ENCODE measurements at regions not wholly inside any gene's neighbourhood (a gene's known extent, or its start where the extent isn't known, plus 50 kb on each side); places are given as distances from the start of the nearest gene placed in this dataset.

DNA sequence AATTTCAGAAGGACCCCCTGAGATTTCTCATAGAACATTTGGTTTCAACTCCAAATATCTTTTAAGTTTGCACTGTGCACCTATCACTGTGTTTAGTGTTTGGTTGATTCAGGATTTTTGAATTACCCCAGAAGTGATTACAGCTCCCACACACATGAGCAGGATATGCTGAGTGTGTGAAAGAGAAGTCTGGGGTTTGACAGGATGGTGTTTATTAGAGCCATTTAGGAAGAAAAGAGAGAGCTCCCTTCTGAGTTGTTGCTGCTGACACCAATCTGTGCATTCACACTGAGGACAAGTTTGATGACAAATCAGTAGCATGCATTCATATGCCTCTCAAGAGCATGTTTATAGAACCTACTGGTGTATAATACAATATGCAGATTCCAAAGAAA lies 118.1 kb downstream of the RPL22L1 start:
- DNase-seq, result no peak

DNA sequence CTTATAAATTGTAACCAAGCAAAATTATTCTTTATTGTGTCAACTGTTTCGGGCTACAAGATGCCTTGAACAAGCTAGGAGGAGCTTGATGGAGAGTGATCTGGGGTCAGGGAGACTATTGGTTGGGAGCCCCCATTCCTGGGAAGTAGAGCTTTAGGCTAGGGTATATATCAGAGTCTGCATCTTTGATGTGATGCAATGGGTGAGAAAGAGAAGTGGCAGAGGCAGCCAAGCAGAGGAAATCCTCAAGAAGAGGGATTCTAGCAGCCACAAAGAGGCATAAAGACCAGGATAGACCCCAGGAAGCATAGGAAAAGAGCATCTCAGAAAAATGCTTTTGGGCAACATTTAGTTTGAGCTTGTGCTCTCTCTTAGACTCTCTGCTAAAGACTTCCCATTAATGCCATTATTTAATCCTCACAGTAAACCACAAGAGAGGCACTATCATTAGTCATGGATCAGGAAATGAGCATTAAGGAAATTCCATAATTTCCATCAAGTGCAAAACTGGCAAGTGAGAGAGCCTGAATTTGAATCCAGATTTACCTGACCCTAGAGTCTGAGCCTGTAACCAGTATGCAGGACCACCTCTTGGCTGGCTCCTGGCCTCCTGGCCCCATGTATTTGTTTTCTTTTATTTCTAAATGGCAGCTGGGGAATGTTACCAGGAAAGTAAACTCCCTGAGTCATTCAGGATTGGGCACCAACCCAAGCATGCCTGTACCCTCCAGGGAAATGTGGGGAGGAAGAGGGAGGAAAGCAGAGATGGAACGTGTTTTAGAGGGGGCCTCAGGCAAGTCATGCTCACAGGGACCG lies 118.7 kb downstream of the RPL22L1 start:
- DNase-seq, result no peak

DNA sequence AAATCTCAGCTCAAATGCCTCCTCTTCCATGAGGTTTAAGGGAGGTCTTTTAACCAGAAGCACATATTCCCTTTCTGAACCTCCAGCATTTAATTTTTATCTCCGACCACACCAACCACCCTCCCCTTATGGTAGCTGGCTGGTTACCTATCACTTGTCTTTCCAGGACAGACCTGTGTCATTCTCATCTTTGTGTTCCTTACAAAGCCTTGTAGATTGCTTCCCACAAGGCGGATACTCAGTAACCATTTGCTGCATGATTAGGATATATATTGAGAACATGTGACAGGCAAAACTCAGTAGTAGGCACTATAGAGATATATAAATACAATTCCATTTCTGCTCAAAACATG lies 119.5 kb downstream of the RPL22L1 start:
- DNase-seq, result no peak

DNA sequence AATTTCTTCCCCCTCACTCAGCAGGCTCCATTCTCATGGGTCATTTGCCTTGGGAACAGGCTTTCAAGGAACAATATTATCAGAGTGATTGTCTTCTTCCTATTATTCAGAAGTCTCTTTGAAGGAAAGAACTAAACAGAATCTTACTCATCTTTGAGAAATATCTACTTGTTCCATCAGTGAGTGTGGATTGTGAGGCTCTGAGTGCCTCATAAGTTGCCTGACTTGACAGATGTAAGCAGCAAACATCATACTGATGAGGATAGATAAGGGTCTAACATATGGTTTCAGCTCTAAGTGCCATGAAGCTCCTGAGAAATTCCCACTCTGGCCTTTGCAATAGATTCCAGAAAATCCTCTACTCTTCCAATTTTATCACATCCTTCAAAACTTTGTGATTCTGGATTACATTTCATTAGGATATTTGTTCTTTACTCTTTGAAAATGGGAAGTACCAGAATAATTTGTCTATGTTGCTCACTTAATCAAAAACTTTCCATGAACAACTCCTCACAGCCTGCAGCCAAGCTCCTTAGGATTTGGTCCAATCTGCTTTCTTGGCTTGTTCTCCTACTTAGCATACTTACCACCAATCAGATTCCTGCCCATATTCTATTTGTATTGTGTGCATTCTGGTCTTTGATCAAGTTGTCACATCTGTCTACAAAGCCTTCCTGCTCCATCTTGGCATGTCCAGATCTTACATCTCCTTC lies 120.1 kb downstream of the RPL22L1 start:
- no peak for DNase-seq

DNA sequence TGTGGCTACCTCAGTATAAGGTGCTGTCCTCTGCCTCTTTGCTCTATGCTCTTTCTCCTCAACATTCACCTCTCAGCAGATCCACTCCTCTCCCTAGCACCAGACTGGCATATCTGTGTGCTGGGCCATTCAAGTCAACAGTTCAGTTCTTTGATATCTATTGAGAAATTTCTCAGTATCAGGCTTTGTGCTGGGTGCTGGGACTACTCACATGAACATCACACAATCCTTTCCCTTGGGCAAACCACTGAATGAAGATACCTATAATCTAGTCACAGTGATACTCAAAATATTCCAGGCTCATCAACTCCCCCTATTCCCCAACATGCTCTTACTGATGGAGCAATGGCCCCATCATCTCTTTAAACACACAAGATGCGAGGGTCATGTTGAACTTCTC lies 120.8 kb downstream of the RPL22L1 start:
- DNase-seq, result no peak

DNA sequence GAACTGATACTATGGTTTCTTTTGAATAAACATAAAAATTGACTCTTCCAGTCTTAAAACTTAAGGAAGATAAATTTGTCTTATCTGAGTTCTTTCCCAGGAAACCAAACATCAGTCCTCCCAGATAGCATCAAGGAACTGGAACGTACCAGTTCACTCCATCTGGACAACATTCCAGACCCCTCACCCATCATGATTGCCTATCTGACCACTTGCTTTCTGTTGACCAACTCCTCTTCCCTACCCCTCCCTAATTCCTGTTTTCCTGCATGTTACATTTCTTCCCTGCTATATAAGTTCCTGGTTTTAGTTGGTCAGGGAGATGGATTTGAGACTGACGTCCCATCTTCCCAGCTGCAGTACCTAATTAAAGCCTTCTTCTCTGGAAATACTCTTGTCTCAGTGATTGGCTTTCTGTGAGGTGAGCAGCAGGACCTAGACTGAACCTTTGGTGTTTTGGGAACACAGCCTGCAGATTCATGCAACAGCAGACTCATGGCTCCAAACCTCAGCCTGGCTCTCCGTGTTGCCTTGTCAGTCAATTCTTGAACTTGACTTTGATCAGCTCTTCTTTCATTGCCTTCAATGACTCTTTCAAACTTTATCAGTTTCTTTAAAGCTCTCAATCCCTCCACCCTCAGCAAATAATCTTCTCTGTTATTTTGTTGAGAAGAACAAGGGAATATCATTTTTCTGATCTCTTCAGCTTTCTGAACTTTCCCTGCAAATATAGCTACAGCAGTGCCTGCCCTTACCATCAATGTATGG lies 123.6 kb downstream of the RPL22L1 start:
- DNase-seq, result no peak

DNA sequence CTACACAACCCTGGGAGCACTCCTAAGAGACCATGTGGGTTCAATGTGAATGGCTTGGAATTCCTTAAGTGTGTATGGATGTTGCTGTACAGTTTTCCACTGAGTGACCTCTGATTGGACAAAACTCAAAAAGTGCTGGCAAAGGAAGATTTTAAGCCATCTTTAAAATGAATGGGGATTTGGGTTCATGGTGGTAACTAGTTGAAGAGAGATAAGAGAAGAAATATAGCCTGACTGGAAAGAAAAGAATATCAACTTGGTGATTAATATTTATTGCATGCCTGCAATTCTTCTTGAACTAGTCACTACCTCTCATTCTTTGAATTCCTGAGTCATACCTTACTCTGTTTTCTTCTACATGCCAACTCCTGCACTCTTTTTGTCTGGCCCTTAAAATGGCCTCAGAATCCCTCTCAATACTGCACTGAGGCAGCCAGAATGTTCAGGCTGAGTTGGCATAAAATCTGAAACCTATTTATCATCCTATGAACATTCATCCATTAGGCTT lies 124.7 kb downstream of the RPL22L1 start:
- DNase-seq, result no peak

DNA sequence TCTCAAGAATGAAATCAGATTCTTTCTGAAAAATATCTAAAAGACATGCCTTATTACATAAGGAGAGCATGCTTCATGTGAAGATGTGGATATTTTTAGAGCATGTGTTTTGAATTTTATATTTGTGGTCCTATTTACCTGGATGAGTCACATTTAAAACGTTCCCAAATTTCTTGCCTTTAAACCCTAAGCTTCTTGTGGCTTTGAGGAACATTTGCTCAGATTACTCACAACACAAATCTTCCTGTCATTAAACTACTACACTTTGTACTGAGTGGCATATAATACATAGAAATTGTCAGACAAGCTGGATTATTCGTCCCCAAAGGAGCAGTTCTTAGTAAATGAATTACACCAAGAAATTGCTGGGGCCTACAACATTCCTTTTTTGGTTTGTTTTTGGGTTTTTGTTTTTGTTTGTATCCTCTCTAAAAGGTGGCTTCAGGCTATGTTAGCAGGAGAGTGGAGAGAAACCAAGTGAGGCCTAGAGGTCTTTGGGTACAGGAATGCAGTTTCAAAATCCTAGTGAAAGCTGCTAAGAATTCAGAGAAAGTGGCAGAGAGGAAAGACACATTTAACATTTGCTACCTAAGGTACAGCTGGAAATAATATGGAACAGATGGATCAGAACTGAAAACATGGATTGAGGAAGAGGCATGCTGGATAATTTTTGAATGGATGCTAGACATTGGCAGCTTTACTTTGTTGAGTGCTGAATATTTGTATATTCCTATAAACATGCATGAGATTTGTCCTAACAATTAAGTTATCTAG lies 128.1 kb downstream of the RPL22L1 start:
- no peak for DNase-seq

DNA sequence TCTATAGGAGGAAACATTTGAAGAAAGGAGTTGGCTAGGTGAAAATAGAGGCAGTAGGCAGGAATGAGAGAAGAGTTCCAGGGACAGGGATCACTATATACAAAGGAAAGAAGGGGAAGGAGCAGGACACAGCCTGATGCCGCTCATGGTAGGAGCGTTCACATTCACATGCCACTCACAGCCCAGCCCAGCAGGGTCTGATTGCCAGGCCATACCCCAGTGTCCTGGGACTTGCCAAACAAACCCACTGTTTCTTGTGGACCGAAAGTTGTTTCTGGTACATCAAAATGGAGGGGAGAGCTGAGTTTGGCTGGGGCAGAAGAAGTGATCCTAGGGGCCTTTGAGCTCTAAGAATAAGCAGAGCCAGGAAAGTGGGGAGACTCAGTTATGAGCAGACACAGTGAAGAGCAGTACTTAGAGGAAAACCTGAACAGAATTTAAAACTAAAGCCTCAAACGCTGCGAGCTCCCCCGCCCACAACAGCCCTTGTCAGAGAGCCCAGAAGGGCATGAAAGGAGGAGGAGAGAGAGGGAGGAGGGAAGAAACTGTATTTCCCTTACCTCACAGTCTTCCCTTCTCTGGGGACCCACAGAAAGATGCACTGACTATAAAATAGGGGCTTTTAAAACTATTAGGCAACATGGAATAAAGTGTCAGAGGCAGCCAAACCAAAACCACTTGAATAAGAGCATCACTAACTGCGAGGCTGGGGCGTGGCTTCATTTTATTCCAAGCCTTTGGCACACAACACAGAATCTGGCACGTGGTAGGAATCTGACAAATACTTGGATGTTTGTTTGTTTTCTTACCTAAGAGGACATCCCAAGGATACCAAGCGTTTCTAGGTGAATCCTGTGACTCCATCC lies 129.0 kb downstream of the RPL22L1 start:
- DNase-seq, result no peak

DNA sequence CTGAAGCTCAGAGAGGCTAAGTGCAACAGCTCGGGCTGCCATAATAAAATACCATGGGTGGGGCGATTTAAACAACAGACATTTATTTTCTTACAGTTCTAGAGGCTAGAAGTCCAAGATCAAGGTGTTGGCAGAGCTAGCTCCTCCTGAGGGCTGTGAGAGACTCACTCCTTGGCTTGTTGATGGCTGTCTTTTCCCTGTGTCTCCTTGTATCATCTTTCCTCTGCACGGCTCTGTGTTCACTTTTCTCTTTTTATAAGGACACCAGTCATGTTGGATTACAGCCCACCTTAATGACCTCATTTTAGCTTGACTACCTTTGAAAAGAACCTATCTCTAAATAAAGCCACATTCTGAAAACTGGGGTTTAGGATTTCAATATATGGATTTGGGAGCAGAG lies 129.7 kb downstream of the RPL22L1 start:
- no peak for DNase-seq

DNA sequence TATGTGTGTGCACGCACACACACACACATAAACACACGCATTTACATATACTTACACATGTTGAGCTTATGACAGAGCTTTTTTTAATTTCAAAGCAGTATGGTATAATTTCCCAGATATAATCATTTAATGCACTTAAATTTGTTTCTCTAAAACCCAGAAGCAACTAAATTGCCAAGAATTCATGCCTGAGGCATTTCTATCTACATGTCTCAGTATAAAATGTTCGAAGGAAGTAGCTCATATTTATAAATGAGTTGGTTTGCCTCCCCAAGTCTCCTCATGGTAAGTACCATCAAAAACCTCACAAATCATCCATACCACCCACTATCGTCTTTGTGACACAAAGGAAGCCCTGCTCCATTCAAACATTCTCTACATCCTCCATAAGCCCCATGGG lies 130.6 kb downstream of the RPL22L1 start:
- no peak for DNase-seq

DNA sequence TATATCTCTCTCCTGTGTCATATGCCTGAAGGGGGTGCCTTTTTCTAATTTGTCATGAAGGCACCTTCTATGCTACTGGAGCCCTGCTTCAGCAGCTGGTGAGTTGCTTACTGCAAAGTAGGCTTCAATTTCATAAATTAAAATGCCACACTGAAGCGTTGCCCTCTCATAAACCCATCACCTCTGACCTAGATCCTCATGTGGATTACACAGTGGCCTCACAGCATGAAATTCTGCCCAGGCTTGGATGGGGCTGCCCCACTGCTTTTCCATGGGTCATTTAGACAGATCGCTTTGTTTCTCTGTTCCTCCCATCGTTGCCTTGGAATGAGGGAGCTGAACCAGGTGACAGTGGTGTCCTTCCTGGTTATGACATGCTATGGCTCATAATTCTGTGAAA lies 131.2 kb downstream of the RPL22L1 start:
- DNase-seq, result no peak

DNA sequence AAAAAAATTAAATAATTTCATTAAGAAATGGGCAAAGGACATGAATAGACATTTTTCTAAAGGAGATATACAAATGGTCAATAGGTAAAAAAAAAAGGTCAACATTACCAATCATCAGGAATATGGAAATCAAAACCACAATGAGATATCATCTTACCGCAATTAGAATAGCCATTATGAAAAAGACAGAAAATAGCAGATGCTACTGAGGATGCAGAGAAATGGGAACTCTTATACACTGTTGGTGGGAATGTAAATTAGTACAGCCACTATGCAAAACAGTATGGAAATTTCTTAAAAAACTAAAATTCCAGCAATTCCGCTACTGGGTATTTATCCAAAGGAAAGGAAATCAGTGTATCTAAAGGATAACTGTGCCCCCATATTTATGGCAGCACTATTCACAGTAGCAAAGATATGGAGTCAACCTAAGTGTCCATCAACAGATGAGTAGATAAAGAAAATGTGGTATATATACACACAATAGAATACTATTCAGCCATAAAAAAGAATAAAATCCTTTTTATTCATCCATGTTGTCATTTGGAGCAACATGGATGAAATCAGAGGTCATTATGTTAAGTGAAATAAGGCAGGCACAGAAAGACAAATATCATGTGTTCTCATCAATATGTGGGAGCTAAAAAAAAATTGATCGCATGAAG lies 132.4 kb downstream of the RPL22L1 start:
- no peak for DNase-seq

DNA sequence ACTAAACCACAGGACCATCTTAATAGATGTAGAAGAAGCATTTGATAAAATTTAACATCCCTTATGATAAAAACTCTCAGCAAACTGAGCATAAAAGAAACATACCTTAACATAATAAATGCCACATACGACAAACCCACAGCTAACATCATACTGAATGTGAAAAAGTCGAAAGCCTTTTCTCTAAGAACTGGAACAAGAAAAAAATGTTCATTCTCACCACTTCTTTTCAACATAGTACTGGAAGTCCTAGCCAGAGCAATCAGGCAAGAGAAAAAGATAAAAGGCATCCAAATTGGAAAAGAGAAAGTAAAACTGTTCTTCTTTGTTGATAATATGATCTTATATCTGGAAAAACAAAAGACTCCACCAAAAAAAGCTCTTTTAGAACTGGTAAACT lies 134.2 kb downstream of the RPL22L1 start:
- no peak for DNase-seq

DNA sequence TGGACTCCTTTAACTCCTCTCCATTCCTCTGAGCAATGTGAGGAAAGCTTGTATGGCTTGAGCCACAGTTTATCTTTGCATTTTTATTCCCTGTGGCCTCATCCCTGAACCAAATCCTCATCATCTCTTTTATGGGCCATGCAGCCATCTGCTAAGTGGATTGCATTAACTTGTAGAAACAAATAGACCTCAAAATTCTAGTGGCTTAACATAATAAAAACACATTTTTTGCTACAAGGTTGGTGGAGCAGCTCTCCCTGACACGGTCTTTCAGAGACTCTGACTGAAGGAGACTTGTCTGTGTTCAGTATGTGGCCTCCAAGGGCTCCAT lies 135.3 kb downstream of the RPL22L1 start:
- no peak for DNase-seq

DNA sequence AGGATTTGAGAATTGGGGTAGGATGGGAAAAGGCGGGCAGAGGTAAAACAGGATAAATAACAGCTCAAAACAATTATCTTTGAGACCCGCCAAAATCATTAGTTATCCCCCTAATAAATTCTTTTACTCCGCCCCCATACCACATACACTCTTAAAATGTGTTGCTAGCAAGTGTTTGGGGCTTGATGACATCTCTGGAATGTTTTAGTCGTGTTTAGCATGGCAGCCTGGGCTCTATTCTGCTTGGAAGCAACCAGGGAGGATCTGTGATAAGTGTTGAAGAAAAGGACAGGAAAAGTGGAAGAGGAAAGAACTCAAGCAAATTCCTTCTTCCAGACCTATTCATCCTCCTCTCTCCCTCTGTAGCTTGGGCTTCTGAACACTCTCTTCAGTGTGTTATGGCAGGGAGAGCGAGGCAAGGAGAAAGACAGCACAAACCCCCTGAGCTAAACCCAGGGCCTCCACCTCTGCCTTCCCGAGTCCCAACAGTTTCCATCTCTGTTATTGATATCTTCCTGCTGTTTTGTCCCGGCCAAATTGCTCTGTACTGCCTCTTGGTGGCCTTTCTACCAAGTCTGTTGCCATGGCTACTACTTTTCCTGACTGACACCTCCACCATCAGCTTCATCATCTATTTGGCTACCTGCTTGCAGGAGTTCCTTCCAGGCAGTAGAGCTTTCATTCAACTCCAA lies 135.8 kb downstream of the RPL22L1 start:
- DNase-seq, result no peak

DNA sequence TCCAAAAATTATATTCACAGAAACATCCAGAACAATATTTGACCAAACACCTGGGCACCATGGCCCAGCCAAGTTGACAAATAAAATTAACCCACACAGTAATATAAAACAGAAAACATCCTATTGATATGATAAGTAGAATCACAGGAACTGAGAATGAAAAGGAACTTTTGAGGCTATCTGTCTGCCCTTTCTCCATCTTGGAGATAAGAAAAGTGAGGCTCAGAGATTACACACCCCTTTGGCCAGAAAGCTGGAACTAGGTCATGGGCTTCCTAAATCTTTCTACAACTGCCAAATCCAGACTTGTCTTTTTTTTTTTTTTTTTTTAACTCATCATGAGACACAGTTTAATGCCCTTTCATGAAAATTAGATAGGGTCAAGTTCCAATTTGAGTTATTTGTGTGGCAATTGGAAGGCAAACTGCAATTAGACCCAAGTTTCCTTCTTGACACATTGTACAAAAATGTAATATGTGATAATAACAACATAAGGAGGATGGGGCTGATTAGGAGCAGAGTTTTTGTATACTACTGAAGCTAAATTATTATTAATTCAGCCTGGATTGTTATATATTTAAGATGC lies 137.2 kb downstream of the RPL22L1 start:
- no peak for DNase-seq

DNA sequence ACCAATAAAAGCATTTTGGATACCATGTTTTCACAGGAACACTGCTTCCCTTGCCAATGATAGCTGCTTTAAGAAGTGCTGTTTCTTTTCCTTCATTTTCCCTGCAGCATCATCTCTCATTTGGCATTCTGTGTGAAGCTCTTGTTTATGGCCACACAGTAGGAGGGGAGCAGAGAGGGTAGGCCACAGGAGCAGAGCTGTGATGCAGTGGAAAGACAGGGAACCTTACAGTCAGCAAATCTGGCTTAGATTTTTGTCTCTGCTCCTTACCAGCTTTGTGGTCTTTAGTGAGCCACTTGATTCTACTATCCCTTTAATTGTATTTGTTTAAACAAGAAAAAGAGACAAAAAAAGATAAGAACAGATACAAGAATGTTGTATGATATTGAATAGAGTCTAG lies 138.7 kb downstream of the RPL22L1 start:
- no peak for DNase-seq

DNA sequence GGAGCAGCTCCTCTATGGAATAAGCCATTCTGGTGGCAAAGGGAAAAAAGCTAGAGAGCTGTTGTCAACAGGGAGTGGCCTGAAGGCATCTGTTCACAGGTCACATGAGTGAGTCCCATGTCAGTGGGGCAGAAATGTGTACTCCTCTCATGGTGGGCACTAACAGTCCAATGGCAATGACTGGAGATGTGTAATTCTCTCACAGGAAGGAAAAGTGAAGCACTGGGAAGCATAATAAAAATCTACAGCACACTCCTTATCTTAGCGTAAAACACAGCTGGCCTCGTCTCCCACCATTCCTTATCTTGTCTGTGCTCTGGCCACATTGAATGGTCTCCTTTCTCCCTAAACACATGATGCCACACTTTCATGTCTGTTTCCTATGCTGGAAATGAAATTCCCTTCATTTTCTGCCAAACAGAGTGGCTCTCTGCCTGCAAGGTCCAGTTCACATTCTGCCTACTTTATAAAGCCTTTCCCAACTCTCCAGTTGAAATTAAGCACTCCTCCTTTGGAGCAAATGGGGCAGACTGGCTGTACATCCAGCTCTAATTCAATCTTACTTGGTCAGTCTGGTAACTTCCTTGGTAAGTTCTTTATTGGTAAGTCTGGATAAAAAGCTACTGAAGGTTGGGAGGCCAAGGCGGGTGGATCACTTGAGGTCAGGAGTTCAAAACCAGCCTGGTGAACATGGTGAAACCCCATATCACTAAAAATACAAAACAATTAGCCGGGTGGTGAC lies 139.8 kb downstream of the RPL22L1 start:
- DNase-seq, result no peak

DNA sequence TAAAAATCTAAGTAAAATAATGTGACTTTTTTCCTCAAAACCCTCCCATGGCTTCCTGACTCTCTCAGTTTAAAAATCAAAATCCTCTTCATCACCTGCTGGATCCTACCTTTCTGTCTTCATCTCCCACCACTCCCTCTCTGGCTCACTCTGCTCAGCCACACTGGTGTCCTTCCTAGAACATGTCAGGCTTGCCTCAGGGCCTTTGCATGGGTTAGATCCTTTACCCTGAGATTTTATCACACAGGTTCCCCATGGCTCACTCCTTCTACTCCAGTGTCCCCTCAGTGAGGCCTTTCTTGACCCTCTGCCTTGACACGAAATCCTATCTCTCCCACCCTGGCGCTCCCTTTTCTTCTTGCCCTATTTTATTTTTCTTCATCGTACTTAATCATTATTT lies 141.8 kb downstream of the RPL22L1 start:
- no peak for DNase-seq
